ENCODE measurements at regions not wholly inside any gene's neighbourhood (a gene's known extent, or its start where the extent isn't known, plus 50 kb on each side); places are given as distances from the start of the nearest gene placed in this dataset.

DNA sequence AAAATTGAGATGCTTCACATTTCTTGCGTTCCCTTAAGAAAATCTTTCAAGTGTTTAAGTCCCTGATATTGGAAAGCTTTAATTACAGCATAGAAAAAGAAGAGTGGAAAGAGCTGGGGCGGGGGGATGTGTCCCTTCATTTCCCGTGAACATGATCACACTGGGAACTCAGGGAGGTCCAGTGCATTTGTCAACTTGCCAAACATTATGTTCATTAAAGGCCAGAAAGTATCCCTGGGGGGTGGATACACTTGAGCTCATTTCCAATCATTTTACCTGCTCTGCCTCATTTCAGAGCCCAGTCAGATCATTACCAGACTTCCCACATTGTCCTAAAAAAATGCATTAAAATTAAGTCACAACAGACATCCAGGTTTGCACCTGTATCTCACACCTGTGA lies 123.6 kb upstream of the KCNJ15 start:
- ChIA-PET CTCF (no interaction called here), POLR2A (ENCODE audit: unreplicated experiment) (no interaction called here)
- no peaks in the 10 kb centered on the region for H3K36me3 ChIP-seq (ENCODE audit: control insufficient read depth, insufficient read depth, low read length)
- H4K91ac ChIP-seq (ENCODE audit: insufficient read depth, low read depth, low read length): no peak overlapping the region
- no peaks in the 10 kb centered on the region for H3K79me1 ChIP-seq (ENCODE audit: low read depth in 1 of 2, low read length in 2 of 2)
- H3K4me3 ChIP-seq (ENCODE audit: insufficient read depth, low read depth, low read length): no peak overlapping the region
- no peak overlapping the region for H3K18ac ChIP-seq (ENCODE audit: low read depth, low read length)
- H2AK9ac ChIP-seq (replicated peaks; ENCODE audit: low read depth, low read length, poor library complexity): no peak overlapping the region
- H3K4ac ChIP-seq (ENCODE audit: low read depth, low read length): no peak overlapping the region
- no TSS peak for BruUV-seq (replicated peaks)
- no peak overlapping the region for H3K23ac ChIP-seq (ENCODE audit: low read depth, low read length)
- WGBS, 2 experiments (ENCODE audit: extremely low coverage in 2 of 2, insufficient read length in 1 of 2): 33% methylated on average over 1 of the region's 3 CpGs; no CpG with 5 or more reads in 1 of the 2 experiments
- no peak overlapping the region for H2BK120ac ChIP-seq (ENCODE audit: low read depth, low read length)
- H2BK20ac ChIP-seq (ENCODE audit: low read depth, low read length): no peak overlapping the region
- intact Hi-C loops (cut with micrococcal nuclease) (no loop called here), in situ Hi-C loops (cut with MboI; ENCODE audit: low sequenced_read_pairs) (loop anchor here (10.0 kb wide), 1 partner anchor 418 kb away; no protein-coding TSS in a partner anchor), dilution Hi-C loops (cut with HindIII; ENCODE audit: low sequenced_read_pairs, unreplicated experiment) (no loop called here)
- H2AK5ac ChIP-seq (ENCODE audit: low read depth, low read length): no peak overlapping the region
- H2BK5ac ChIP-seq (ENCODE audit: low read depth, low read length, poor library complexity, severe bottlenecking): no peak overlapping the region
- no peaks in the 10 kb centered on the region for H3K4me1 ChIP-seq (ENCODE audit: control insufficient read depth, insufficient read depth, low read length)
- H2BK15ac ChIP-seq (ENCODE audit: low read depth, low read length): no peak overlapping the region
- no peaks in the 10 kb centered on the region for H3K9me3 ChIP-seq (ENCODE audit: control insufficient read depth, insufficient read depth, low read length)
- ATAC-seq (ENCODE audit: low read depth) (no peak), DNase-seq (no peak)
- no peak overlapping the region for H2AFZ ChIP-seq (replicated peaks; ENCODE audit: low read length, poor library complexity)
- peaks cover 21% of the 10 kb centered on the region for H3K27me3 ChIP-seq (ENCODE audit: control insufficient read depth, insufficient read depth, low read length)
- no peak overlapping the region for H3K4me2 ChIP-seq (ENCODE audit: low read depth, low read length)
- TF ChIP-seq MAFK (IDR thresholded peaks at IDR 0.05; ENCODE audit: low read depth, low read length) (no peak), RFX5 (IDR thresholded peaks at IDR 0.05; ENCODE audit: low read depth, low read length) (no peak), MXI1 (IDR thresholded peaks at IDR 0.05; ENCODE audit: borderline replicate concordance, low read depth, low read length) (no peak), MAZ (IDR thresholded peaks at IDR 0.05; ENCODE audit: borderline replicate concordance, low read depth, low read length) (no peak), BHLHE40 (IDR thresholded peaks at IDR 0.05; ENCODE audit: low read depth, low read length) (no peak), SMC3 (IDR thresholded peaks at IDR 0.05; ENCODE audit: low read depth, low read length) (no peak)
- TF ChIP-seq, protein P1, sequence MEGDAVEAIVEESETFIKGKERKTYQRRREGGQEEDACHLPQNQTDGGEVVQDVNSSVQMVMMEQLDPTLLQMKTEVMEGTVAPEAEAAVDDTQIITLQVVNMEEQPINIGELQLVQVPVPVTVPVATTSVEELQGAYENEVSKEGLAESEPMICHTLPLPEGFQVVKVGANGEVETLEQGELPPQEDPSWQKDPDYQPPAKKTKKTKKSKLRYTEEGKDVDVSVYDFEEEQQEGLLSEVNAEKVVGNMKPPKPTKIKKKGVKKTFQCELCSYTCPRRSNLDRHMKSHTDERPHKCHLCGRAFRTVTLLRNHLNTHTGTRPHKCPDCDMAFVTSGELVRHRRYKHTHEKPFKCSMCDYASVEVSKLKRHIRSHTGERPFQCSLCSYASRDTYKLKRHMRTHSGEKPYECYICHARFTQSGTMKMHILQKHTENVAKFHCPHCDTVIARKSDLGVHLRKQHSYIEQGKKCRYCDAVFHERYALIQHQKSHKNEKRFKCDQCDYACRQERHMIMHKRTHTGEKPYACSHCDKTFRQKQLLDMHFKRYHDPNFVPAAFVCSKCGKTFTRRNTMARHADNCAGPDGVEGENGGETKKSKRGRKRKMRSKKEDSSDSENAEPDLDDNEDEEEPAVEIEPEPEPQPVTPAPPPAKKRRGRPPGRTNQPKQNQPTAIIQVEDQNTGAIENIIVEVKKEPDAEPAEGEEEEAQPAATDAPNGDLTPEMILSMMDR (conservative IDR thresholded peaks at IDR 0.05; ENCODE audit: low read depth, low read length): no peak
- no peak overlapping the region for H3K14ac ChIP-seq (replicated peaks; ENCODE audit: low read depth, low read length)
- no peak overlapping the region for H3K9ac ChIP-seq (ENCODE audit: low read depth, low read length)
- H3K56ac ChIP-seq (ENCODE audit: extremely low read depth, insufficient read depth, low read length): no peak overlapping the region
- no peak overlapping the region for H4K5ac ChIP-seq (ENCODE audit: low read depth, low read length)
- H4K20me1 ChIP-seq (ENCODE audit: insufficient read depth, low read length): no peaks in the 10 kb centered on the region
- H4K8ac ChIP-seq (ENCODE audit: low read depth in 2 of 2, low read length in 2 of 2): no peak overlapping the region
- no peaks in the 10 kb centered on the region for H3K9me1 ChIP-seq (ENCODE audit: insufficient read depth, low read length)
- H3K27ac ChIP-seq (ENCODE audit: insufficient read depth, low read length): no peak overlapping the region

Data from IMR-90 (cell line).